ENCODE measurements at regions not wholly inside any gene's neighbourhood (a gene's known extent, or its start where the extent isn't known, plus 50 kb on each side); places are given as distances from the start of the nearest gene placed in this dataset.

DNA sequence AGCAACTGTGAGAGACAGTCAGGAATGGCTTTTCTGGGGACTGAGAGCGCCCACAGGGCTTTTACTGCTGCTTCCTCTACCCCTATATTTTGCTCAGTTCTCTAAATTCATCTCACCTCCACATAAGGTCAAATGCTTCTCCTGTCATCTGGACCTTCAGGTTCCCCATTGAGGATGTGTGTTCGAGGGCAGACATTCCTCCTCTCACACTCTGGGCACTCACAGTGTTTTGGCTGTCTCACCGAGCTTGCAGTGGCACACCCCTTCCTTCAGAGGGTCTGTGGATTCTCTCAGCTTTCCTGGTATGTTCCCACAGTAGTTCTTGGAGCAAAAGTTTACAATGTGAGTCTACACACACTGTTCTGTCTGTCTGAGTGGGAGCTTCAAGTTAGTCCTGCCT is 127.8 kb upstream of the GLRA1 start:
- TF ChIP-seq POLR2A (IDR thresholded peaks at IDR 0.05; ENCODE audit: low read depth, low read length): no peak
- no peak for TF ChIP-seq HDGF (IDR thresholded peaks at IDR 0.05)
- TF ChIP-seq, protein P1, sequence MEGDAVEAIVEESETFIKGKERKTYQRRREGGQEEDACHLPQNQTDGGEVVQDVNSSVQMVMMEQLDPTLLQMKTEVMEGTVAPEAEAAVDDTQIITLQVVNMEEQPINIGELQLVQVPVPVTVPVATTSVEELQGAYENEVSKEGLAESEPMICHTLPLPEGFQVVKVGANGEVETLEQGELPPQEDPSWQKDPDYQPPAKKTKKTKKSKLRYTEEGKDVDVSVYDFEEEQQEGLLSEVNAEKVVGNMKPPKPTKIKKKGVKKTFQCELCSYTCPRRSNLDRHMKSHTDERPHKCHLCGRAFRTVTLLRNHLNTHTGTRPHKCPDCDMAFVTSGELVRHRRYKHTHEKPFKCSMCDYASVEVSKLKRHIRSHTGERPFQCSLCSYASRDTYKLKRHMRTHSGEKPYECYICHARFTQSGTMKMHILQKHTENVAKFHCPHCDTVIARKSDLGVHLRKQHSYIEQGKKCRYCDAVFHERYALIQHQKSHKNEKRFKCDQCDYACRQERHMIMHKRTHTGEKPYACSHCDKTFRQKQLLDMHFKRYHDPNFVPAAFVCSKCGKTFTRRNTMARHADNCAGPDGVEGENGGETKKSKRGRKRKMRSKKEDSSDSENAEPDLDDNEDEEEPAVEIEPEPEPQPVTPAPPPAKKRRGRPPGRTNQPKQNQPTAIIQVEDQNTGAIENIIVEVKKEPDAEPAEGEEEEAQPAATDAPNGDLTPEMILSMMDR (IDR thresholded peaks at IDR 0.05 in 2 of 3, conservative IDR thresholded peaks at IDR 0.05 in 1 of 3; ENCODE audit: control insufficient read depth in 2 of 3, extremely low read depth in 1 of 3, insufficient read depth in 1 of 3, low read depth in 3 of 3, low read length in 3 of 3): no peak
- TF ChIP-seq, protein P2, sequence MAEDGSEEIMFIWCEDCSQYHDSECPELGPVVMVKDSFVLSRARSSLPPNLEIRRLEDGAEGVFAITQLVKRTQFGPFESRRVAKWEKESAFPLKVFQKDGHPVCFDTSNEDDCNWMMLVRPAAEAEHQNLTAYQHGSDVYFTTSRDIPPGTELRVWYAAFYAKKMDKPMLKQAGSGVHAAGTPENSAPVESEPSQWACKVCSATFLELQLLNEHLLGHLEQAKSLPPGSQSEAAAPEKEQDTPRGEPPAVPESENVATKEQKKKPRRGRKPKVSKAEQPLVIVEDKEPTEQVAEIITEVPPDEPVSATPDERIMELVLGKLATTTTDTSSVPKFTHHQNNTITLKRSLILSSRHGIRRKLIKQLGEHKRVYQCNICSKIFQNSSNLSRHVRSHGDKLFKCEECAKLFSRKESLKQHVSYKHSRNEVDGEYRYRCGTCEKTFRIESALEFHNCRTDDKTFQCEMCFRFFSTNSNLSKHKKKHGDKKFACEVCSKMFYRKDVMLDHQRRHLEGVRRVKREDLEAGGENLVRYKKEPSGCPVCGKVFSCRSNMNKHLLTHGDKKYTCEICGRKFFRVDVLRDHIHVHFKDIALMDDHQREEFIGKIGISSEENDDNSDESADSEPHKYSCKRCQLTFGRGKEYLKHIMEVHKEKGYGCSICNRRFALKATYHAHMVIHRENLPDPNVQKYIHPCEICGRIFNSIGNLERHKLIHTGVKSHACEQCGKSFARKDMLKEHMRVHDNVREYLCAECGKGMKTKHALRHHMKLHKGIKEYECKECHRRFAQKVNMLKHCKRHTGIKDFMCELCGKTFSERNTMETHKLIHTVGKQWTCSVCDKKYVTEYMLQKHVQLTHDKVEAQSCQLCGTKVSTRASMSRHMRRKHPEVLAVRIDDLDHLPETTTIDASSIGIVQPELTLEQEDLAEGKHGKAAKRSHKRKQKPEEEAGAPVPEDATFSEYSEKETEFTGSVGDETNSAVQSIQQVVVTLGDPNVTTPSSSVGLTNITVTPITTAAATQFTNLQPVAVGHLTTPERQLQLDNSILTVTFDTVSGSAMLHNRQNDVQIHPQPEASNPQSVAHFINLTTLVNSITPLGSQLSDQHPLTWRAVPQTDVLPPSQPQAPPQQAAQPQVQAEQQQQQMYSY (CRISPR knock-in tag; IDR thresholded peaks at IDR 0.05): no peak
- TF ChIP-seq TAF1 (IDR thresholded peaks at IDR 0.05; ENCODE audit: borderline replicate concordance, low read depth, low read length): no peak
- no peak for TF ChIP-seq CHD2 (IDR thresholded peaks at IDR 0.05; ENCODE audit: borderline replicate concordance, low read depth, low read length)
- no peak for TF ChIP-seq SIX5 (IDR thresholded peaks at IDR 0.05; ENCODE audit: low read depth, low read length, severe bottlenecking)
- TF ChIP-seq EZH2 (IDR thresholded peaks at IDR 0.05; ENCODE audit: borderline replicate concordance, control insufficient read depth, low read depth, low read length): no peak
